ENCODE measurements at regions not wholly inside any gene's neighbourhood (a gene's known extent, or its start where the extent isn't known, plus 50 kb on each side); places are given as distances from the start of the nearest gene placed in this dataset.

DNA sequence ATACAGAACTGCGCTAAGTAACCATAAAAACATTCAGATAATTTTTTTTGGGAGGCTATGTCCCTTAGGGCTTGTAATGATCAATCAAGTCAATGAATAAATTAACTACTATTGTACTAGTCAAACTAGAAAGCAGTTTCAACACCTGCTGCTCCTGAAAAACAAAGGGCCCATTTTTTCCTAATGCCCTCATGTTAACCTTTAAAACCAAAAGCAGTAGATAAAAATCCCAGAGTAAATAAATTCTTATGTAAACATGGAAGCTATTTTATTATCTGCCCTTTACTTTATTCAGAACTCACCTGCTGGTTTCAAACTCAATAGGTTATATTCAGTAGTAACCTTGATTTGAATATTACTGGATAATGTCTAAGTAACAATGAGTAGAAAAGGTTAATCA, 159.5 kb upstream of the STARD13 start:
- TF ChIP-seq POLR2A (IDR thresholded peaks at IDR 0.05) (no peak), POLR2AphosphoS5 (IDR thresholded peaks at IDR 0.05) (no peak)
- TF ChIP-seq, protein P1, sequence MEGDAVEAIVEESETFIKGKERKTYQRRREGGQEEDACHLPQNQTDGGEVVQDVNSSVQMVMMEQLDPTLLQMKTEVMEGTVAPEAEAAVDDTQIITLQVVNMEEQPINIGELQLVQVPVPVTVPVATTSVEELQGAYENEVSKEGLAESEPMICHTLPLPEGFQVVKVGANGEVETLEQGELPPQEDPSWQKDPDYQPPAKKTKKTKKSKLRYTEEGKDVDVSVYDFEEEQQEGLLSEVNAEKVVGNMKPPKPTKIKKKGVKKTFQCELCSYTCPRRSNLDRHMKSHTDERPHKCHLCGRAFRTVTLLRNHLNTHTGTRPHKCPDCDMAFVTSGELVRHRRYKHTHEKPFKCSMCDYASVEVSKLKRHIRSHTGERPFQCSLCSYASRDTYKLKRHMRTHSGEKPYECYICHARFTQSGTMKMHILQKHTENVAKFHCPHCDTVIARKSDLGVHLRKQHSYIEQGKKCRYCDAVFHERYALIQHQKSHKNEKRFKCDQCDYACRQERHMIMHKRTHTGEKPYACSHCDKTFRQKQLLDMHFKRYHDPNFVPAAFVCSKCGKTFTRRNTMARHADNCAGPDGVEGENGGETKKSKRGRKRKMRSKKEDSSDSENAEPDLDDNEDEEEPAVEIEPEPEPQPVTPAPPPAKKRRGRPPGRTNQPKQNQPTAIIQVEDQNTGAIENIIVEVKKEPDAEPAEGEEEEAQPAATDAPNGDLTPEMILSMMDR (IDR thresholded peaks at IDR 0.05): no peak
